GM12878 (cell line): ENCODE measurements at regions not wholly inside any gene's neighbourhood (a gene's known extent, or its start where the extent isn't known, plus 50 kb on each side); places are given as distances from the start of the nearest gene placed in this dataset.

Experiments used
- CTCF ChIP-seq, 3 experiments: IDR thresholded peaks in 2 of 3; conservative IDR thresholded peaks in 1 of 3; 2 replicates each; pipeline ENCODE4 v1.5.1; 2011; ENCODE audit warnings: low read depth in 3 of 3, low read length in 3 of 3, mild to moderate bottlenecking in 3 of 3, control low read depth in 2 of 3, moderate library complexity in 2 of 3, inconsistent platforms in 1 of 3, mixed read lengths in 1 of 3; ENCODE audit not compliant: control insufficient read depth in 2 of 3, insufficient read depth in 1 of 3; ENCODE audit errors: extremely low read depth in 1 of 3
- E4F1 ChIP-seq: fragments of 450-650 bp; IDR thresholded peaks from 2 replicates; pipeline ENCODE4 v1.6.1; 2018; ENCODE audit warnings: borderline replicate concordance, mild to moderate bottlenecking; ENCODE audit not compliant: partially characterized antibody
- ESRRA ChIP-seq: IDR thresholded peaks from 2 replicates; pipeline ENCODE4 v1.6.1; 2012; ENCODE audit warnings: mild to moderate bottlenecking, low read length, improper control_type of control experiment
- GABPA ChIP-seq: IDR thresholded peaks from 2 replicates; pipeline ENCODE4 v1.6.1; 2014; ENCODE audit warnings: antibody characterized with exemption, low read depth, mild to moderate bottlenecking, inconsistent platforms
- MLLT1 ChIP-seq: fragments of 450-650 bp; IDR thresholded peaks from 2 replicates; pipeline ENCODE4 v1.6.1; 2016; ENCODE audit warnings: mild to moderate bottlenecking
- NBN ChIP-seq: fragments of 450-650 bp; IDR thresholded peaks from 2 replicates; pipeline ENCODE4 v1.6.1; 2016
- NFIC ChIP-seq: IDR thresholded peaks from 2 replicates; pipeline ENCODE4 v1.6.1; 2012; ENCODE audit warnings: low read depth, mild to moderate bottlenecking, inconsistent platforms, low read length, moderate library complexity
- NR2C1 ChIP-seq: fragments of 450-650 bp; IDR thresholded peaks from 2 replicates; pipeline ENCODE4 v1.6.1; 2017; ENCODE audit warnings: antibody characterized with exemption, mild to moderate bottlenecking, moderate library complexity
- POLR2A ChIP-seq: IDR thresholded peaks from 2 replicates; pipeline ENCODE4 v1.6.1; 2011; ENCODE audit warnings: low read depth, mild to moderate bottlenecking, low read length
- SIN3A ChIP-seq: IDR thresholded peaks from 2 replicates; pipeline ENCODE4 v1.6.1; 2012; ENCODE audit warnings: low read depth, low read length, improper control_type of control experiment
- TAF1 ChIP-seq: IDR thresholded peaks from 2 replicates; pipeline ENCODE4 v1.6.1; 2011; ENCODE audit warnings: mild to moderate bottlenecking, low read depth, low read length, borderline replicate concordance

GRCh38 chrX:6708676-6709380, 173.9 kb upstream of the VCX3A start:
- TF ChIP-seq GABPA (no peak), NBN (no peak), TAF1 (no peak), CTCF (IDR thresholded peaks at IDR 0.05 in 2 of 3, conservative IDR thresholded peaks at IDR 0.05 in 1 of 3; ENCODE audit: control insufficient read depth in 2 of 3, extremely low read depth in 1 of 3, insufficient read depth in 1 of 3, low read depth in 3 of 3, low read length in 3 of 3) (no peak), POLR2A (no peak), E4F1 (no peak), SIN3A (no peak), MLLT1 (no peak), ESRRA (no peak), NR2C1 (no peak), NFIC (no peak)
